Colon (tissue), 2 donors: ENCODE measurements at regions not wholly inside any gene's neighbourhood (a gene's known extent, or its start where the extent isn't known, plus 50 kb on each side); places are given as distances from the start of the nearest gene placed in this dataset.
"Not testable (repeated sequence)": the region's sequence is repeated elsewhere in the genome, so short reads cannot be mapped to it uniquely, and the experiment has no call there.

ENCODE experiments used
- FAIRE-seq: peaks from 2 replicates; lab custom pipeline; 2012; peaks lifted over from hg19 to GRCh38; lab: Jason Lieb, UNC
- donor health status: control.
- donor health status: control.

- FAIRE-seq, result no peak
Measured at GRCh38 chr9:31823365-31823764, 561.1 kb upstream of the ACO1 start.

- no peak for FAIRE-seq
Measured at GRCh38 chr9:31824860-31825259, 559.6 kb upstream of the ACO1 start.

GRCh38 chr9:31837211-31837610 is 547.2 kb upstream of the ACO1 start:
- FAIRE-seq, result no peak

- FAIRE-seq, result no peak
Measured at GRCh38 chr9:31839273-31839672, 545.2 kb upstream of the ACO1 start.

GRCh38 chr9:31840702-31841101 is 543.7 kb upstream of the ACO1 start:
- FAIRE-seq, result no peak

- FAIRE-seq, result no peak
Measured at GRCh38 chr9:31847963-31848362, 536.5 kb upstream of the ACO1 start.

GRCh38 chr9:31848505-31849285 is 535.7 kb upstream of the ACO1 start:
- FAIRE-seq, result no peak

GRCh38 chr9:31854187-31854586 is 530.3 kb upstream of the ACO1 start:
- FAIRE-seq, result no peak

GRCh38 chr9:31868830-31869229 is 515.6 kb upstream of the ACO1 start:
- no peak for FAIRE-seq

- no peak for FAIRE-seq
Measured at GRCh38 chr9:31870276-31870675, 514.2 kb upstream of the ACO1 start.

- FAIRE-seq, result no peak
Measured at GRCh38 chr9:31873722-31874121, 510.7 kb upstream of the ACO1 start.

GRCh38 chr9:31894008-31894407 is 490.4 kb upstream of the ACO1 start:
- FAIRE-seq, result no peak

GRCh38 chr9:31908158-31908890 is 476.1 kb upstream of the ACO1 start:
- FAIRE-seq, result no peak

GRCh38 chr9:31908891-31909480 is 475.5 kb upstream of the ACO1 start:
- no peak for FAIRE-seq

- no peak for FAIRE-seq
Measured at GRCh38 chr9:31912636-31913035, 471.8 kb upstream of the ACO1 start.

GRCh38 chr9:31916591-31917241 is 467.7 kb upstream of the ACO1 start:
- FAIRE-seq, result no peak

GRCh38 chr9:31937737-31938136 is 446.7 kb upstream of the ACO1 start:
- not testable (repeated sequence) for FAIRE-seq

GRCh38 chr9:31950756-31951155 is 433.7 kb upstream of the ACO1 start:
- no peak for FAIRE-seq

GRCh38 chr9:31958572-31958971 is 425.9 kb upstream of the ACO1 start:
- no peak for FAIRE-seq

- no peak for FAIRE-seq
Measured at GRCh38 chr9:31969552-31969951, 414.9 kb upstream of the ACO1 start.

GRCh38 chr9:31983895-31984294 is 400.5 kb upstream of the ACO1 start:
- FAIRE-seq, result no peak

GRCh38 chr9:31996331-31996730 is 388.1 kb upstream of the ACO1 start:
- FAIRE-seq, result no peak
